Spleen (tissue), 11 donors: ENCODE measurements at regions not wholly inside any gene's neighbourhood (a gene's known extent, or its start where the extent isn't known, plus 50 kb on each side); places are given as distances from the start of the nearest gene placed in this dataset.

Experiments used
- DNase-seq: peaks from one replicate; pipeline ENCODE4 v3.0.0-alpha.2; 2020
- H3K27ac ChIP-seq, 8 donors: fragments of 200-600 bp; sonication (generic) in 7 of 8; 1 replicate in 4 of 8; 2 replicates in 4 of 8; pipeline versions ENCODE4 v1.5.0 to v1.8.0; 2016 to 2021; ENCODE audit warnings: inconsistent platforms in 4 of 8, mild to moderate bottlenecking in 4 of 8, moderate library complexity in 1 of 8
- H3K27me3 ChIP-seq, 7 donors: fragments of 200-600 bp; sonication (generic) in 6 of 7; replicated peaks in 1 of 7; 1 replicate in 4 of 7; 2 replicates in 3 of 7; pipeline versions ENCODE4 v1.5.0 to v1.8.0; 2016 to 2021; ENCODE audit warnings: inconsistent platforms in 3 of 7, mild to moderate bottlenecking in 1 of 7
- H3K36me3 ChIP-seq, 6 donors: fragments of 200-600 bp; sonication (generic) in 5 of 6; 1 replicate in 4 of 6; 2 replicates in 2 of 6; pipeline versions ENCODE4 v1.5.0 to v1.8.0; 2016 to 2021; ENCODE audit warnings: inconsistent platforms in 2 of 6
- H3K4me1 ChIP-seq, 6 donors: fragments of 200-600 bp; sonication (generic) in 5 of 6; 1 replicate in 3 of 6; 2 replicates in 3 of 6; pipeline versions ENCODE4 v1.5.0 to v1.8.0; 2016 to 2021; ENCODE audit warnings: inconsistent platforms in 3 of 6
- H3K4me3 ChIP-seq, 8 donors: fragments of 200-600 bp; sonication (generic) in 7 of 8; 1 replicate in 4 of 8; 2 replicates in 4 of 8; pipeline versions ENCODE4 v1.5.0 to v1.8.0; 2016 to 2021; ENCODE audit warnings: inconsistent platforms in 4 of 8, mild to moderate bottlenecking in 4 of 8, moderate library complexity in 2 of 8
- H3K9me3 ChIP-seq, 8 donors: fragments of 200-600 bp; sonication (generic) in 7 of 8; 1 replicate in 4 of 8; 2 replicates in 4 of 8; pipeline versions ENCODE4 v1.5.0 to v1.8.0; 2016 to 2021; ENCODE audit warnings: inconsistent platforms in 4 of 8
- CTCF ChIP-seq, 11 experiments: fragments of 200-600 bp in 7 of 11; fragments of 450-650 bp in 4 of 11; sonication (generic) in 4 of 11; IDR thresholded peaks in 8 of 11; conservative IDR thresholded peaks in 3 of 11; 1 replicate in 7 of 11; 2 replicates in 4 of 11; pipeline versions ENCODE4 v1.4.0 to v1.8.0; 2016 to 2021; ENCODE audit warnings: antibody characterized with exemption in 11 of 11, inconsistent platforms in 4 of 11, mild to moderate bottlenecking in 1 of 11
- POLR2A ChIP-seq, 3 donors: fragments of 450-650 bp; IDR thresholded peaks; one replicate each; pipeline ENCODE4 v1.5.1; 2017; ENCODE audit warnings: antibody characterized with exemption in 3 of 3, mild to moderate bottlenecking in 1 of 3
- POLR2AphosphoS5 ChIP-seq, 3 donors: sonication (generic); formaldehyde crosslinking; IDR thresholded peaks; one replicate each; pipeline ENCODE4 v1.5.1; 2017; ENCODE audit warnings: antibody characterized with exemption in 3 of 3
- WGBS, 5 donors: extraction: QIAGEN DNeasy Blood & Tissue Kit in 3 of 5; methylation state at CpG; one replicate each; pipeline versions ENCODE4 v1.1.5 to v1.1.7; 2013 to 2018; 5-methylcytosine and 5-hydroxymethylcytosine counted together
- intact Hi-C: fragments of 100-400 bp; cut with DNase I; formaldehyde crosslinking; loops from one replicate; pipeline ENCODE4 v1.15.0; 2023; ENCODE audit warnings: low total_unique reads
- donor health status: healthy with polysubstance abuse.
- donor health status: DM: no; HTN: no; CAD: no; lungs with moderate emphysema.
- donor health status: DM: no; HTN: no; CAD: no.
- donor health status: Bipolar disorder and iron deficiency.
- donor health status: healthy.
- donor health status: DM: no; HTN: no; CAD: no.
- donor health status: DM: yes; HTN: yes; CAD: no.

DNA sequence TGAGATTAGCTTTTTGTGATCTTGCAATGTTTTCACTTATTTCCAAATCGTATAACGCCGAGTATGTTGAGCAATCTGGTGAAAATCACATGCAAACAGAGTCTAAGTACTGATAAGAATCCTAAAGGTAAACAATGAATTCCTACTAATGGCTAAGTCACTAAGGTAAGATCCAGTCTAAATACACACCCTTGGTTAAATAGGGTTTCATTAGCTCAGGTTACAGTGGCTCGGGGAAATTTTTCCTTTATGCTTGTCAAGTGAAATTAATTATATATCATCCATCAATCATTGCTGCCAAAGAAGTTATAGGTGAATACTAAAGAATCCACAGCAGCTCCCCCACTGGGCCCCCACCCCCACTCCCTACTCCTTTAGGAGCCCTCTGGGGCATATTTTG, 139.3 kb downstream of the SOX2 start:
- Histone ChIP-seq H3K4me3 (no peak overlapping the region), H3K36me3 (no peaks in the 10 kb centered on the region), H3K9me3 (peaks cover 0 to 6% (median 0%) of the 10 kb centered on the region in 8 donors), H3K4me1 (no peaks in the 10 kb centered on the region), H3K27me3 (no peaks in the 10 kb centered on the region), H3K27ac (no peak overlapping the region)
- no peak for TF ChIP-seq CTCF (IDR thresholded peaks at IDR 0.05 in 8 of 11, conservative IDR thresholded peaks at IDR 0.05 in 3 of 11)
- TF ChIP-seq POLR2A (IDR thresholded peaks at IDR 0.05) = no peak
- no peak for TF ChIP-seq POLR2AphosphoS5 (IDR thresholded peaks at IDR 0.05)
- intact Hi-C loops = no loop called here
- 58 to 74% (median 71%) methylated on average over 4 of the region's 4 CpGs for WGBS, 5 donors
- DNase-seq = no peak

GRCh38 chr3:181855825-181856224, 144.1 kb downstream of the SOX2 start:
- intact Hi-C loops = no loop called here
- Histone ChIP-seq H3K27me3 (no peaks in the 10 kb centered on the region), H3K4me3 (no peak overlapping the region), H3K27ac (no peak overlapping the region), H3K9me3 (peaks cover 0 to 6% (median 0%) of the 10 kb centered on the region in 8 donors), H3K36me3 (no peaks in the 10 kb centered on the region), H3K4me1 (no peaks in the 10 kb centered on the region)
- no peak for DNase-seq
- WGBS, 5 donors = 64 to 87% (median 84%) methylated on average over 2 of the region's 2 CpGs
- TF ChIP-seq POLR2A (IDR thresholded peaks at IDR 0.05) (no peak), CTCF (IDR thresholded peaks at IDR 0.05 in 8 of 11, conservative IDR thresholded peaks at IDR 0.05 in 3 of 11) (no peak), POLR2AphosphoS5 (IDR thresholded peaks at IDR 0.05) (no peak)

GRCh38 chr3:181859518-181859917, 147.8 kb downstream of the SOX2 start:
- Histone ChIP-seq H3K27ac (no peak overlapping the region), H3K36me3 (no peaks in the 10 kb centered on the region), H3K27me3 (no peaks in the 10 kb centered on the region), H3K4me3 (no peak overlapping the region), H3K9me3 (no peaks in the 10 kb centered on the region), H3K4me1 (no peaks in the 10 kb centered on the region)
- 50 to 63% (median 56%) methylated on average over 4 of the region's 4 CpGs for WGBS, 5 donors
- no peak for DNase-seq
- intact Hi-C loops = no loop called here
- TF ChIP-seq POLR2AphosphoS5 (IDR thresholded peaks at IDR 0.05) (no peak), CTCF (IDR thresholded peaks at IDR 0.05 in 8 of 11, conservative IDR thresholded peaks at IDR 0.05 in 3 of 11) (no peak), POLR2A (IDR thresholded peaks at IDR 0.05) (no peak)

- 78 to 100% (median 87%) methylated on average over 1 of the region's 1 CpG for WGBS, 5 donors
- TF ChIP-seq POLR2A (IDR thresholded peaks at IDR 0.05) (no peak), POLR2AphosphoS5 (IDR thresholded peaks at IDR 0.05) (no peak), CTCF (IDR thresholded peaks at IDR 0.05 in 8 of 11, conservative IDR thresholded peaks at IDR 0.05 in 3 of 11) (no peak)
- H3K27me3 ChIP-seq = no peaks in the 10 kb centered on the region
- no peaks in the 10 kb centered on the region for H3K36me3 ChIP-seq
- DNase-seq = no peak
- intact Hi-C loops = no loop called here
- no peak overlapping the region for H3K27ac ChIP-seq
- no peaks in the 10 kb centered on the region for H3K9me3 ChIP-seq
- H3K4me3 ChIP-seq = no peak overlapping the region
- no peaks in the 10 kb centered on the region for H3K4me1 ChIP-seq
Measured at GRCh38 chr3:181860235-181860634, 148.5 kb downstream of the SOX2 start.
